ENCODE measurements at regions not wholly inside any gene's neighbourhood (a gene's known extent, or its start where the extent isn't known, plus 50 kb on each side); places are given as distances from the start of the nearest gene placed in this dataset.

DNA sequence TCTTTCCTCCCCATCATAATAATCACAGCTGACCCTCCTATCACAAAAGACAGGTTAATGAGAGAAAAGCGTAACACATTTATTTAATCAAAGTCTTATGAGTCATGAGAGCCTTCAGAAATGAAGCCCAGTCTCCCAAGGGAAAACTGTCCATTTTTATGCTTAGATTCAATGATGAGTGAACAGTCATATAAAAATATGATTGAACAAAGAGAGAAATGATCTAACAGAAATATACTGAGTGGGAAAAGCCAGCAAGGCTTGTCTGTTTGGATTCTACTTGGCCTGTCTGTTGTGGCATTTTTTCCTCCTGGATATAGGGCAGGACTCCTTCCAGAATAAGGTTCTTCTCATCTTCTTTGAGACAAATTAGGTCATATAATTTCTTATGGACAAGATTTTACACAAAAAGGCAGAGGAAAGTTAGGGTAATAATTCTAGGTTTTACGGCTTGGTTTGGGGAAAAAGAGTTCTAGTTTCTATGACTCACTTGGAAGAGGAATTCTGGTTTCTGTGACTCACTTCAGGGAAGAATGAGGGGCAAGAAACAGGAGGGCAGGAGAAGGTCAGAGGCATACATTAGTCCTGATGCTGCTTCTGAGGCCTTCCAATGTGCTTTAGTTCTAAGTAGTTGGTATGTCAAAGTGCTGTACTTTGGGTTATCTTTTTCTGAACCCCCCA is 534.2 kb downstream of the ZIC1 start:
- TF ChIP-seq POLR2A (IDR thresholded peaks at IDR 0.05; ENCODE audit: low read depth): no peak
- TF ChIP-seq, protein P1, sequence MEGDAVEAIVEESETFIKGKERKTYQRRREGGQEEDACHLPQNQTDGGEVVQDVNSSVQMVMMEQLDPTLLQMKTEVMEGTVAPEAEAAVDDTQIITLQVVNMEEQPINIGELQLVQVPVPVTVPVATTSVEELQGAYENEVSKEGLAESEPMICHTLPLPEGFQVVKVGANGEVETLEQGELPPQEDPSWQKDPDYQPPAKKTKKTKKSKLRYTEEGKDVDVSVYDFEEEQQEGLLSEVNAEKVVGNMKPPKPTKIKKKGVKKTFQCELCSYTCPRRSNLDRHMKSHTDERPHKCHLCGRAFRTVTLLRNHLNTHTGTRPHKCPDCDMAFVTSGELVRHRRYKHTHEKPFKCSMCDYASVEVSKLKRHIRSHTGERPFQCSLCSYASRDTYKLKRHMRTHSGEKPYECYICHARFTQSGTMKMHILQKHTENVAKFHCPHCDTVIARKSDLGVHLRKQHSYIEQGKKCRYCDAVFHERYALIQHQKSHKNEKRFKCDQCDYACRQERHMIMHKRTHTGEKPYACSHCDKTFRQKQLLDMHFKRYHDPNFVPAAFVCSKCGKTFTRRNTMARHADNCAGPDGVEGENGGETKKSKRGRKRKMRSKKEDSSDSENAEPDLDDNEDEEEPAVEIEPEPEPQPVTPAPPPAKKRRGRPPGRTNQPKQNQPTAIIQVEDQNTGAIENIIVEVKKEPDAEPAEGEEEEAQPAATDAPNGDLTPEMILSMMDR (IDR thresholded peaks at IDR 0.05): no peak
